CD14-positive monocyte (primary cell): ENCODE measurements at regions not wholly inside any gene's neighbourhood (a gene's known extent, or its start where the extent isn't known, plus 50 kb on each side); places are given as distances from the start of the nearest gene placed in this dataset.

Experiments
- DNase-seq, 3 donors: peaks; one replicate each; pipeline ENCODE4 v3.0.0-alpha.2; 2011 to 2022
- H2AFZ ChIP-seq: 2 replicates; pipeline ENCODE4 v1.6.0; 2012; ENCODE audit warnings: mild to moderate bottlenecking, low read depth, low read length, inconsistent platforms; ENCODE audit not compliant: insufficient read depth, poor library complexity, severe bottlenecking
- H3K27ac ChIP-seq, 2 donors: 1 replicate in 1 of 2; 2 replicates in 1 of 2; pipeline ENCODE4 v1.5.1; 2012 to 2013; ENCODE audit warnings: low read length in 2 of 2, control low read depth in 1 of 2, inconsistent platforms in 1 of 2, low read depth in 1 of 2, mild to moderate bottlenecking in 1 of 2
- H3K27me3 ChIP-seq, 2 donors: one replicate each; pipeline versions ENCODE4 v1.6.0 to v1.6.1; 2011 to 2013; ENCODE audit warnings: low read length in 2 of 2; ENCODE audit not compliant: control insufficient read depth in 2 of 2, insufficient read depth in 2 of 2
- H3K36me3 ChIP-seq, 2 donors: replicated peaks in 1 of 2; 1 replicate in 1 of 2; 2 replicates in 1 of 2; pipeline versions ENCODE4 v1.5.1 to v1.6.1; 2012 to 2013; ENCODE audit warnings: low read length in 2 of 2, control low read depth in 1 of 2, inconsistent platforms in 1 of 2, mild to moderate bottlenecking in 1 of 2; ENCODE audit not compliant: insufficient read depth in 2 of 2, control insufficient read depth in 1 of 2
- H3K4me1 ChIP-seq, 2 donors: 1 replicate in 1 of 2; 2 replicates in 1 of 2; pipeline versions ENCODE4 v1.5.1 to v1.6.1; 2012 to 2013; ENCODE audit warnings: low read length in 2 of 2, control low read depth in 1 of 2, inconsistent platforms in 1 of 2, mild to moderate bottlenecking in 1 of 2, moderate library complexity in 1 of 2; ENCODE audit not compliant: insufficient read depth in 2 of 2, control insufficient read depth in 1 of 2
- H3K4me2 ChIP-seq: replicated peaks from 2 replicates; pipeline ENCODE3; 2012; ENCODE audit warnings: low read length, moderate library complexity, mild to moderate bottlenecking; ENCODE audit not compliant: poor library complexity, severe bottlenecking; ENCODE audit errors: extremely low read depth
- H3K4me3 ChIP-seq, 3 experiments: fragments of 200-600 bp in 1 of 3; sonication (generic) in 1 of 3; replicated peaks in 1 of 3; 1 replicate in 2 of 3; 2 replicates in 1 of 3; pipeline ENCODE4 v1.5.1; 2011 to 2013; ENCODE audit warnings: low read length in 3 of 3, mild to moderate bottlenecking in 3 of 3, control low read depth in 2 of 3, low read depth in 2 of 3, inconsistent platforms in 1 of 3, moderate library complexity in 1 of 3
- H3K79me2 ChIP-seq: 2 replicates; pipeline ENCODE4 v1.6.0; 2012; ENCODE audit warnings: mild to moderate bottlenecking, control low read depth, inconsistent platforms, low read length, moderate library complexity; ENCODE audit not compliant: insufficient read depth
- H3K9ac ChIP-seq: 2 replicates; pipeline ENCODE4 v1.6.0; 2017; ENCODE audit warnings: low read length, mild to moderate bottlenecking; ENCODE audit not compliant: insufficient read depth, poor library complexity, severe bottlenecking
- H3K9me3 ChIP-seq, 2 donors: replicated peaks in 1 of 2; 1 replicate in 1 of 2; 2 replicates in 1 of 2; pipeline versions ENCODE4 v1.5.1 to v1.6.1; 2012 to 2013; ENCODE audit warnings: low read length in 2 of 2, control low read depth in 1 of 2; ENCODE audit not compliant: control insufficient read depth in 1 of 2, insufficient read depth in 1 of 2
- H4K20me1 ChIP-seq: 2 replicates; pipeline ENCODE4 v1.6.0; 2012; ENCODE audit warnings: mild to moderate bottlenecking, low read length, control low read depth, moderate library complexity; ENCODE audit not compliant: insufficient read depth
- H3K27ac Mint-ChIP-seq, 7 donors: one replicate each; pipeline ENCODE4 v1.8.0; 2020; ENCODE audit warnings: mild to moderate bottlenecking in 7 of 7, mixed read lengths in 7 of 7, moderate library complexity in 6 of 7, inconsistent platforms in 2 of 7
- H3K27me3 Mint-ChIP-seq, 3 donors: one replicate each; pipeline ENCODE4 v1.8.0; 2021 to 2022; ENCODE audit warnings: low read depth in 3 of 3, mild to moderate bottlenecking in 3 of 3, mixed read lengths in 3 of 3, moderate library complexity in 3 of 3, inconsistent platforms in 1 of 3
- H3K36me3 Mint-ChIP-seq, 2 donors: one replicate each; pipeline ENCODE4 v1.8.0; 2020; ENCODE audit warnings: mixed read lengths in 2 of 2, inconsistent platforms in 1 of 2, mild to moderate bottlenecking in 1 of 2
- H3K4me1 Mint-ChIP-seq: one replicate; pipeline ENCODE4 v1.8.0; 2020; ENCODE audit warnings: mild to moderate bottlenecking, mixed read lengths
- H3K4me3 Mint-ChIP-seq, 2 donors: one replicate each; pipeline ENCODE4 v1.8.0; 2020; ENCODE audit warnings: mild to moderate bottlenecking in 2 of 2, mixed read lengths in 2 of 2, moderate library complexity in 1 of 2
- H3K9me3 Mint-ChIP-seq, 7 donors: one replicate each; pipeline ENCODE4 v1.8.0; 2020 to 2022; ENCODE audit warnings: mixed read lengths in 7 of 7, mild to moderate bottlenecking in 6 of 7, moderate library complexity in 6 of 7, inconsistent platforms in 2 of 7
- CTCF ChIP-seq: fragments of 200-600 bp; IDR thresholded peaks from one replicate; pipeline ENCODE4 v1.8.0; 2022; ENCODE audit warnings: antibody characterized with exemption, mild to moderate bottlenecking
- WGBS: methylation state at CpG from one replicate; pipeline ENCODE4 v1.1.5; 2013; ENCODE audit warnings: missing lambda C conversion rate; ENCODE audit not compliant: insufficient coverage; 5-methylcytosine and 5-hydroxymethylcytosine counted together
- intact Hi-C, 2 donors: fragments of 100-400 bp; cut with micrococcal nuclease; formaldehyde crosslinking; loops; one replicate each; pipeline versions ENCODE4 v1.15.0 to v1.15.1; 2023

DNA sequence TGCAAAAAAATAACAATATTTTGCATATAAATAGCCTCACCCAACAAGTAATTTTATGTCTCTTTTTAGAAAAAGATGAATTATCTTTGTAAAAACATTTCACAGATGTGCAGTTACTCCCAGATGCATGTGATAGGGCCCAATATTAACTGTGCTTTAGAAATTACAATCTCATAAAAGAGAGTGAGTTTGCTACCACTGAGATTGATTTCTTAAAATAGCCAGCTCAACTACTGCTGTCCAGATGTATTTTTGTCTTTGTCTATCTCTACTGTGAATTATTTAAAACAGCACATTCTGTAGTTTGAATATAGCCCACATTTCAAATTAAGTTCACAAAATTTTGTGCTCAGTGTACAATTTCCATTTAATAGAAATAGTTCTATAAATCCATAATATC, 177.0 kb upstream of the TTC29 start:
- Mint-ChIP-seq H3K4me1 (no peaks in the 10 kb centered on the region), H3K4me3 (no peak overlapping the region), H3K27me3 (peaks cover 0 to 1% (median 0%) of the 10 kb centered on the region in 3 donors), H3K27ac (no peak overlapping the region), H3K36me3 (no peaks in the 10 kb centered on the region), H3K9me3 (peaks cover 0 to 6% (median 2%) of the 10 kb centered on the region in 7 donors)
- H3K9me3 ChIP-seq = no peaks in the 10 kb centered on the region
- no peaks in the 10 kb centered on the region for H3K79me2 ChIP-seq
- H2AFZ ChIP-seq = no peak overlapping the region
- no peak for TF ChIP-seq CTCF
- H3K36me3 ChIP-seq = no peaks in the 10 kb centered on the region
- no peak overlapping the region for H3K4me3 ChIP-seq
- H3K9ac ChIP-seq = no peak overlapping the region
- no peak overlapping the region for H3K4me2 ChIP-seq
- no peaks in the 10 kb centered on the region for H3K27me3 ChIP-seq
- no peak for DNase-seq
- H3K27ac ChIP-seq = no peak overlapping the region
- no peaks in the 10 kb centered on the region for H3K4me1 ChIP-seq
- H4K20me1 ChIP-seq = no peaks in the 10 kb centered on the region
- intact Hi-C loops = no loop called here

GRCh38 chr4:147123146-147123545, 177.5 kb upstream of the TTC29 start:
- Histone ChIP-seq H3K9me3 (no peaks in the 10 kb centered on the region), H3K4me2 (no peak overlapping the region), H3K4me3 (no peak overlapping the region), H2AFZ (no peak overlapping the region), H3K4me1 (no peaks in the 10 kb centered on the region), H3K36me3 (no peaks in the 10 kb centered on the region), H3K27me3 (no peaks in the 10 kb centered on the region), H4K20me1 (no peaks in the 10 kb centered on the region), H3K9ac (no peak overlapping the region), H3K27ac (no peak overlapping the region), H3K79me2 (no peaks in the 10 kb centered on the region)
- Mint-ChIP-seq H3K27me3 (peaks cover 0 to 1% (median 0%) of the 10 kb centered on the region in 3 donors), H3K36me3 (no peaks in the 10 kb centered on the region), H3K4me1 (no peaks in the 10 kb centered on the region), H3K9me3 (peaks cover 0 to 7% (median 2%) of the 10 kb centered on the region in 7 donors), H3K4me3 (no peak overlapping the region), H3K27ac (no peak overlapping the region)
- WGBS = no CpG with 5 or more reads among the region's 1 CpG
- DNase-seq = no peak
- no peak for TF ChIP-seq CTCF
- intact Hi-C loops = no loop called here
